ENCODE measurements at regions not wholly inside any gene's neighbourhood (a gene's known extent, or its start where the extent isn't known, plus 50 kb on each side); places are given as distances from the start of the nearest gene placed in this dataset.

- H3K4me3 ChIP-seq: no peak overlapping the region
- 72 to 82% methylated on average over 2 of the region's 2 CpGs for WGBS, 2 donors (ENCODE audit: low coverage in 1 of 2)
- ATAC-seq: no peak
Observed at GRCh38 chr15:69517052-69517451, 64.4 kb downstream of the RPLP1 start.

GRCh38 chr15:69518806-69519205 is 66.2 kb downstream of the RPLP1 start:
- ATAC-seq: no peak
- 70 to 84% methylated on average over 1 to 2 of the region's 2 CpGs for WGBS, 2 donors (ENCODE audit: low coverage in 1 of 2)

More at GRCh38 chr15:69517052-69517451, 64.4 kb downstream of the RPLP1 start:
- Histone ChIP-seq H3K9me3 (no peaks in the 10 kb centered on the region), H3K36me3 (no peaks in the 10 kb centered on the region), H3K27me3 (peaks cover 15% of the 10 kb centered on the region), H3K27ac (no peak overlapping the region), H3K4me1 (no peaks in the 10 kb centered on the region)
- TF ChIP-seq EP300 (IDR thresholded peaks at IDR 0.05) (no peak), CTCF (IDR thresholded peaks at IDR 0.05) (no peak), POLR2AphosphoS5 (IDR thresholded peaks at IDR 0.05) (no peak), POLR2A (IDR thresholded peaks at IDR 0.05) (no peak)

GRCh38 chr15:69520067-69520466 is 67.4 kb downstream of the RPLP1 start:
- ATAC-seq: no peak
- Histone ChIP-seq H3K4me3 (no peak overlapping the region), H3K27ac (no peak overlapping the region), H3K27me3 (peaks cover 9% of the 10 kb centered on the region), H3K36me3 (no peaks in the 10 kb centered on the region), H3K4me1 (no peaks in the 10 kb centered on the region), H3K9me3 (no peaks in the 10 kb centered on the region)
- WGBS, 2 donors (ENCODE audit: low coverage in 1 of 2): 17 to 38% methylated on average over 1 of the region's 1 CpG
- TF ChIP-seq POLR2AphosphoS5 (IDR thresholded peaks at IDR 0.05) (no peak), POLR2A (IDR thresholded peaks at IDR 0.05) (no peak), EP300 (IDR thresholded peaks at IDR 0.05) (no peak), CTCF (IDR thresholded peaks at IDR 0.05) (no peak)

More at GRCh38 chr15:69518806-69519205, 66.2 kb downstream of the RPLP1 start:
- TF ChIP-seq CTCF (IDR thresholded peaks at IDR 0.05) (no peak), EP300 (IDR thresholded peaks at IDR 0.05) (no peak)
- Histone ChIP-seq H3K27ac (no peak overlapping the region), H3K4me1 (no peaks in the 10 kb centered on the region), H3K27me3 (peaks cover 9% of the 10 kb centered on the region), H3K9me3 (no peaks in the 10 kb centered on the region), H3K4me3 (no peak overlapping the region), H3K36me3 (no peaks in the 10 kb centered on the region)

GRCh38 chr15:69522361-69522760 is 69.7 kb downstream of the RPLP1 start:
- no peak for TF ChIP-seq POLR2A (IDR thresholded peaks at IDR 0.05)
- no peak for TF ChIP-seq POLR2AphosphoS5 (IDR thresholded peaks at IDR 0.05)
- no peak for TF ChIP-seq CTCF (IDR thresholded peaks at IDR 0.05)
- no peak for TF ChIP-seq EP300 (IDR thresholded peaks at IDR 0.05)
- Histone ChIP-seq H3K4me3 (no peak overlapping the region), H3K9me3 (no peaks in the 10 kb centered on the region), H3K36me3 (no peaks in the 10 kb centered on the region), H3K27ac (no peak overlapping the region), H3K27me3 (peaks cover 9% of the 10 kb centered on the region), H3K4me1 (no peaks in the 10 kb centered on the region)
- ATAC-seq: no peak
- 90 to 92% methylated on average over 1 to 2 of the region's 2 CpGs for WGBS, 2 donors (ENCODE audit: low coverage in 1 of 2)

- TF ChIP-seq CTCF (IDR thresholded peaks at IDR 0.05) (peak; percentile 24 to 65 (median 58)), EP300 (IDR thresholded peaks at IDR 0.05) (no peak)
- H3K4me3 ChIP-seq: no peak overlapping the region
- peaks cover 1% of the 10 kb centered on the region for H3K27me3 ChIP-seq
- no peaks in the 10 kb centered on the region for H3K36me3 ChIP-seq
- H3K9me3 ChIP-seq: no peaks in the 10 kb centered on the region
- ATAC-seq: peak; percentile 50
- no peaks in the 10 kb centered on the region for H3K4me1 ChIP-seq
- WGBS, 2 donors (ENCODE audit: low coverage in 1 of 2): 70% methylated on average over 3 of the region's 5 CpGs; no CpG with 5 or more reads in 1 of the 2 donors
- H3K27ac ChIP-seq: peak overlapping the region in 3 of 4 donors; percentile 30 to 49 (median 32)
Observed at GRCh38 chr15:69523010-69524001, 70.7 kb downstream of the RPLP1 start.

Data from gastroesophageal sphincter (tissue), 4 donors.